Endothelial cell (in vitro differentiated cells): ENCODE measurements at regions not wholly inside any gene's neighbourhood (a gene's known extent, or its start where the extent isn't known, plus 50 kb on each side); places are given as distances from the start of the nearest gene placed in this dataset.

Experiments used
- DNase-seq: peaks from one replicate; pipeline ENCODE4 v3.0.0; 2021; ENCODE audit warnings: low spot score
- H3K27ac Mint-ChIP-seq: one replicate; pipeline ENCODE4 v1.8.0; 2021; ENCODE audit warnings: mixed read lengths, inconsistent platforms; ENCODE audit not compliant: unreplicated experiment
- H3K27me3 Mint-ChIP-seq: one replicate; pipeline ENCODE4 v1.8.0; 2021; ENCODE audit warnings: mild to moderate bottlenecking, moderate library complexity, mixed read lengths, inconsistent platforms; ENCODE audit not compliant: unreplicated experiment
- H3K36me3 Mint-ChIP-seq: one replicate; pipeline ENCODE4 v1.8.0; 2021; ENCODE audit warnings: mild to moderate bottlenecking, low read depth, mixed read lengths, inconsistent platforms; ENCODE audit not compliant: unreplicated experiment
- H3K4me1 Mint-ChIP-seq: one replicate; pipeline ENCODE4 v1.8.0; 2021; ENCODE audit warnings: mild to moderate bottlenecking, mixed read lengths, inconsistent platforms; ENCODE audit not compliant: unreplicated experiment
- H3K4me3 Mint-ChIP-seq: one replicate; pipeline ENCODE4 v1.8.0; 2021; ENCODE audit warnings: mild to moderate bottlenecking, mixed read lengths, inconsistent platforms; ENCODE audit not compliant: unreplicated experiment
- H3K9me3 Mint-ChIP-seq: one replicate; pipeline ENCODE4 v1.8.0; 2021; ENCODE audit warnings: mixed read lengths, inconsistent platforms; ENCODE audit not compliant: unreplicated experiment
- CTCF ChIP-seq: fragments of 200-600 bp; sonication (generic); IDR thresholded peaks from one replicate; pipeline ENCODE4 v1.5.0; 2021; ENCODE audit warnings: antibody characterized with exemption; ENCODE audit not compliant: unreplicated experiment

GRCh38 chr18:28523758-28524475, 347.0 kb upstream of the CDH2 start:
- Mint-ChIP-seq H3K36me3 (no peaks in the 10 kb centered on the region), H3K4me1 (no peaks in the 10 kb centered on the region), H3K27me3 (no peaks in the 10 kb centered on the region), H3K4me3 (no peak overlapping the region), H3K9me3 (no peaks in the 10 kb centered on the region), H3K27ac (no peak overlapping the region)
- DNase-seq = no peak
- TF ChIP-seq CTCF = no peak

- Mint-ChIP-seq H3K9me3 (no peaks in the 10 kb centered on the region), H3K4me1 (no peaks in the 10 kb centered on the region), H3K27me3 (peaks cover 2% of the 10 kb centered on the region), H3K36me3 (no peaks in the 10 kb centered on the region), H3K27ac (no peak overlapping the region), H3K4me3 (no peak overlapping the region)
- DNase-seq = no peak
- TF ChIP-seq CTCF = no peak
Measured at GRCh38 chr18:28522236-28522635, 345.3 kb upstream of the CDH2 start.

- no peaks in the 10 kb centered on the region for H3K4me1 Mint-ChIP-seq
- DNase-seq = no peak
- H3K4me3 Mint-ChIP-seq = no peak overlapping the region
- H3K9me3 Mint-ChIP-seq = no peaks in the 10 kb centered on the region
- H3K27me3 Mint-ChIP-seq = peaks cover 2% of the 10 kb centered on the region
- no peak overlapping the region for H3K27ac Mint-ChIP-seq
- TF ChIP-seq CTCF = no peak
- no peaks in the 10 kb centered on the region for H3K36me3 Mint-ChIP-seq
Measured at GRCh38 chr18:28519997-28520396, 343.1 kb upstream of the CDH2 start.

- Mint-ChIP-seq H3K4me3 (no peak overlapping the region), H3K27me3 (peaks cover 2% of the 10 kb centered on the region), H3K36me3 (no peaks in the 10 kb centered on the region)
Measured at GRCh38 chr18:28514699-28515098, 337.8 kb upstream of the CDH2 start.

More at GRCh38 chr18:28514699-28515098, 337.8 kb upstream of the CDH2 start:
- no peak for DNase-seq
- Mint-ChIP-seq H3K27ac (no peak overlapping the region), H3K4me1 (no peaks in the 10 kb centered on the region), H3K9me3 (no peaks in the 10 kb centered on the region)
- no peak for TF ChIP-seq CTCF
